ENCODE measurements at regions not wholly inside any gene's neighbourhood (a gene's known extent, or its start where the extent isn't known, plus 50 kb on each side); places are given as distances from the start of the nearest gene placed in this dataset.

- no peaks in the 10 kb centered on the region for H3K27me3 ChIP-seq (ENCODE audit: insufficient read depth, poor library complexity, severe bottlenecking)
- no peak for DNase-seq (ENCODE audit: low read depth in 1 of 2, low spot score in 1 of 2)
- no peak for TF ChIP-seq POLR2AphosphoS5 (IDR thresholded peaks at IDR 0.05; ENCODE audit: low read depth)
- no peak for TF ChIP-seq CTCF (IDR thresholded peaks at IDR 0.05; ENCODE audit: insufficient read depth, low read length)
- TF ChIP-seq GABPA (IDR thresholded peaks at IDR 0.05; ENCODE audit: low read depth): no peak
- TF ChIP-seq SPI1 (IDR thresholded peaks at IDR 0.05; ENCODE audit: borderline replicate concordance, low read depth): no peak
- no peak for TF ChIP-seq REST (IDR thresholded peaks at IDR 0.05; ENCODE audit: insufficient replicate concordance, low read depth)
- H3K4me3 ChIP-seq (replicated peaks; ENCODE audit: insufficient read depth, low read length): no peak overlapping the region
- H3K27ac ChIP-seq (replicated peaks): no peak overlapping the region
These were observed 59.5 kb upstream of the KLF6 start for GRCh38 chr10:3844491-3845025.

GRCh38 chr10:3838460-3839437, 53.7 kb upstream of the KLF6 start:
- Histone ChIP-seq H3K4me3 (replicated peaks; ENCODE audit: insufficient read depth, low read length) (no peak overlapping the region), H3K27ac (replicated peaks) (no peak overlapping the region), H3K27me3 (ENCODE audit: insufficient read depth, poor library complexity, severe bottlenecking) (no peaks in the 10 kb centered on the region)
- DNase-seq (ENCODE audit: low read depth in 1 of 2, low spot score in 1 of 2): peak in 1 of 2 experiments; percentile 7
- TF ChIP-seq REST (IDR thresholded peaks at IDR 0.05; ENCODE audit: insufficient replicate concordance, low read depth): no peak
- TF ChIP-seq GABPA (IDR thresholded peaks at IDR 0.05; ENCODE audit: low read depth): no peak
- no peak for TF ChIP-seq SPI1 (IDR thresholded peaks at IDR 0.05; ENCODE audit: borderline replicate concordance, low read depth)
- TF ChIP-seq POLR2AphosphoS5 (IDR thresholded peaks at IDR 0.05; ENCODE audit: low read depth): no peak
- no peak for TF ChIP-seq CTCF (IDR thresholded peaks at IDR 0.05; ENCODE audit: insufficient read depth, low read length)

GRCh38 chr10:3837647-3838459, 52.8 kb upstream of the KLF6 start:
- no peak overlapping the region for H3K4me3 ChIP-seq (replicated peaks; ENCODE audit: insufficient read depth, low read length)
- H3K27me3 ChIP-seq (ENCODE audit: insufficient read depth, poor library complexity, severe bottlenecking): no peaks in the 10 kb centered on the region
- H3K27ac ChIP-seq (replicated peaks): no peak overlapping the region
- no peak for DNase-seq (ENCODE audit: low read depth in 1 of 2, low spot score in 1 of 2)
- TF ChIP-seq POLR2AphosphoS5 (IDR thresholded peaks at IDR 0.05; ENCODE audit: low read depth): no peak
- no peak for TF ChIP-seq REST (IDR thresholded peaks at IDR 0.05; ENCODE audit: insufficient replicate concordance, low read depth)
- no peak for TF ChIP-seq SPI1 (IDR thresholded peaks at IDR 0.05; ENCODE audit: borderline replicate concordance, low read depth)
